ENCODE measurements at regions not wholly inside any gene's neighbourhood (a gene's known extent, or its start where the extent isn't known, plus 50 kb on each side); places are given as distances from the start of the nearest gene placed in this dataset.

DNA sequence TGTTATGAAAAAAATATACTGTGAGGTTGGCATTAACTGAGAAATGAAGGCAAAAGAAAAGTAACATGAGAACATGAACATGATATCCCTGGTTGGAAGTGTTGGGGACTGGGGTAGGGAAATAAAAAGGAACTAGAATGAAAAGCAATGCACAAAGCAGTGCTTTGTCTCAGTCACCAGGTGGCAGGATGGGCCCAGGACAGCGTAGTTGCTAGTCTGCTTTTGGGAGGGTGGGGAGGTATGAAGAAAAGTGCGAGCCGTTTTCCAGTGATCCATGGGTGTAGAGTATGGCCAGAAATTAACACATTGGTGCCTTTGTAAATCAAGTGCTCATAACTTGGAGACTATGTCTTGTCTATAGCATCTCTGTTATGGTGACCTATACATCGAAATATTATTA, 662.5 kb upstream of the SALL1 start:
- TF ChIP-seq POLR2A (IDR thresholded peaks at IDR 0.05; ENCODE audit: low read depth) (no peak), EP300 (IDR thresholded peaks at IDR 0.05) (no peak), POLR2AphosphoS5 (IDR thresholded peaks at IDR 0.05) (no peak)
- TF ChIP-seq, protein P1, sequence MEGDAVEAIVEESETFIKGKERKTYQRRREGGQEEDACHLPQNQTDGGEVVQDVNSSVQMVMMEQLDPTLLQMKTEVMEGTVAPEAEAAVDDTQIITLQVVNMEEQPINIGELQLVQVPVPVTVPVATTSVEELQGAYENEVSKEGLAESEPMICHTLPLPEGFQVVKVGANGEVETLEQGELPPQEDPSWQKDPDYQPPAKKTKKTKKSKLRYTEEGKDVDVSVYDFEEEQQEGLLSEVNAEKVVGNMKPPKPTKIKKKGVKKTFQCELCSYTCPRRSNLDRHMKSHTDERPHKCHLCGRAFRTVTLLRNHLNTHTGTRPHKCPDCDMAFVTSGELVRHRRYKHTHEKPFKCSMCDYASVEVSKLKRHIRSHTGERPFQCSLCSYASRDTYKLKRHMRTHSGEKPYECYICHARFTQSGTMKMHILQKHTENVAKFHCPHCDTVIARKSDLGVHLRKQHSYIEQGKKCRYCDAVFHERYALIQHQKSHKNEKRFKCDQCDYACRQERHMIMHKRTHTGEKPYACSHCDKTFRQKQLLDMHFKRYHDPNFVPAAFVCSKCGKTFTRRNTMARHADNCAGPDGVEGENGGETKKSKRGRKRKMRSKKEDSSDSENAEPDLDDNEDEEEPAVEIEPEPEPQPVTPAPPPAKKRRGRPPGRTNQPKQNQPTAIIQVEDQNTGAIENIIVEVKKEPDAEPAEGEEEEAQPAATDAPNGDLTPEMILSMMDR (IDR thresholded peaks at IDR 0.05) = no peak
